GM20431 (cell line): ENCODE measurements at regions not wholly inside any gene's neighbourhood (a gene's known extent, or its start where the extent isn't known, plus 50 kb on each side); places are given as distances from the start of the nearest gene placed in this dataset.

Source experiments
- in situ Hi-C: fragments of 300-500 bp; cut with MseI, MboI; formaldehyde crosslinking; loops from one replicate; pipeline ENCODE4 v1.15.0; 2020; ENCODE audit warnings: low sequenced_read_pairs; ENCODE audit not compliant: unreplicated experiment

DNA sequence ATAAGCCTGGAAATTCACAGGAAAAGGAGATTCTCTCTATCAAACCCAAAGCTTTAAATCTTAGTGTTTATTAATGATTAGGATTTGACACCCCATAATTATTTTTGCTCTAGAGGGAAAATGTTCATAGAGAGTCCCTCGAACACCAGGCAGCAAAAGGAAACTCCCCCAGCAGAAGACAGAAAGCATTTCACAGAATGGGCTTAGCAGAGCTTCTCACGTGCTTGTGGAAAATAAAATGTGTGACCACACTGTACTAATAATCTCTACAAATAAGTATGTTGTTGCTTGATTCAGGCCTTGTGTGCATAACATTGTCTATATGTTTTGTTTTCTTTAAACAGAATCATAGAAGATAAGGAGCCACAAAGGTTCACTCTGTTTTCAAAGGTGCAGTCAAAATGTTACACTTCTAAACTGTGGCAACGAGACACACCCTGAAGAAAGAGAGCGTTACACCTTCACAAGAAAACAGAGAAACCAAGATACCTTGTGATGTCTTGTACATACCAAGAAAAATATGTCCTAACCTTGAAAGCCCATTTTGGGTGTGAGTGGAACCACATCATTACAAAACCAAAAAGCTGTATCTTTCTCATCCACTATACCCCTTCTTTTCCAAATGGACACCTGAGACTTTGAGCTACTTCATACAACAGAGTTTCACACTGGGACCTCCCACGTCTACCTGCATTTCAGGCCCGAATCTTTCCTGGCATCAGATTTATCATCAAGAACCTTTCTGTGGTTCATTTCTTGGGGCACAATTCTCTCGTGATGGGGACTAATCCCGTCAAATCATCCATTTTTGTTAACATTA lies 282.5 kb downstream of the ETS1 start:
- in situ Hi-C loops: no loop called here

DNA sequence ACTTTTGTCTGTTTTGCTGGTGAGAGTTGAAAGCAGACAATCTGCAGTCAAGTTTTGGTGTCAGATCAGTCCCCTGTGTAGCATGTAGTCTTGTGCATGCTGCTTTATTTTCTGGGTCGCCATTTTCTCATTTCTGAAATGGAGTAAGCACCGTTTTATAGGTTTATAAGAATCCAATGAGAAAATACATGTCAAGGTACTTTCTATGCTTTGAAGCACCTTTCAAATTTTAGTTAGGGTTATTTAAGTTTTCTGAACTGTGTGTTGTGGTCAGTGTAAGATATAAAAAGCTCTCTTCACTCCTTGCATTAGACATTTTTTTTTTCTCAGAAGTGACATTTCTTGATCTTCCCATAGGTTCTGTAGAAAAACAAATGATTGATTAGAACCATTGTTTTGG lies 283.2 kb downstream of the ETS1 start:
- in situ Hi-C loops: no loop called here

- in situ Hi-C loops: no loop called here
Observed at GRCh38 chr11:128303383-128303782, 284.0 kb downstream of the ETS1 start.

GRCh38 chr11:128302425-128303186 lies 284.8 kb downstream of the ETS1 start:
- in situ Hi-C loops: no loop called here

DNA sequence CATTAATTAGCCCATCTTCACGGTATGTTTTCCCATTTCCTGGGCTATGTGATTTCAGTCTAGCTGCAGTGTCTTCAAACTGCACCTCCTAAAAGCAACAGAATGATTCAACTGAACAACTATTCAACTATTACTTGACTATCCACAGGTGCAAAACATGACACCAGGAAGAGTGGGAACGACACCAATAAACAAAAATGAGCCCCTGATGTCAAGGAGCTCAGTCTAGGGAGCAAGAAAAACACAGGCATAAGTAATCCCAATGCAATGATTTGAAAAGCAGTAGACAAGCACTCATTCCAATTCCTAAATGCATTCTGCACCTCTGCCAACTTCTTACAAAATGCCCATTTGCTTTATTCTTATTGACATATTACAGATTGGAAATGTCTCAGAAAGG lies 285.6 kb downstream of the ETS1 start:
- in situ Hi-C loops: no loop called here

- in situ Hi-C loops: no loop called here
Observed at GRCh38 chr11:128300785-128301184, 286.6 kb downstream of the ETS1 start.

DNA sequence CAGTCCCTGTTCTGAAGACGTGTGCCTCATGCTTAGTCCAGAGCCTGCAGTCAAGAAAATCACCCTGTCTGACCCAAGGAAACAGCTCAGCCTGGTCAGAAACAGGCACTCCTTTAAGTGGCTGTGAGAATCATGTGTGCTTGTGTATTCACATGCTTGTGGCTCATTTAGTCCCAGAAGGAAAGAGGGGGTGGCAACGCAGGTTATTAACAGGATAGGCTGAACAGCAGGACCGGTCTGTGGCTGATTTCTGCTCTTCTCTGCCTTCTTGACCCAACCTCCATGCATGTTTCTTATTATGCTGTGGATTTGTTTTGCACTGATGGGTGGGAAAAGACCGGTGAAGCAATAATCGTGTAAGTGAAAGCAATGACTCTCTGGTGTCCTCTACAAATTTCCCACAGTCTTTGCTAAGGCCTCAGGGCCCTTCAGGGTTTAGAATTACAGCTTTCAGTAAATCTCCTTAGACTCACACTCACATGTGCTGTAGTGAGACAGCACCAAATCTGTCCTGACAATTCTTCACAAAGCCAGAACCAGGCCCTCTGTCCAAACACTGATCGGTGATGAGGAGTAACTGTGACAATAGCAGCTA lies 288.1 kb downstream of the ETS1 start:
- in situ Hi-C loops: loop anchor here (25.0 kb wide), 1 partner anchor 338 kb away; no protein-coding TSS in a partner anchor

DNA sequence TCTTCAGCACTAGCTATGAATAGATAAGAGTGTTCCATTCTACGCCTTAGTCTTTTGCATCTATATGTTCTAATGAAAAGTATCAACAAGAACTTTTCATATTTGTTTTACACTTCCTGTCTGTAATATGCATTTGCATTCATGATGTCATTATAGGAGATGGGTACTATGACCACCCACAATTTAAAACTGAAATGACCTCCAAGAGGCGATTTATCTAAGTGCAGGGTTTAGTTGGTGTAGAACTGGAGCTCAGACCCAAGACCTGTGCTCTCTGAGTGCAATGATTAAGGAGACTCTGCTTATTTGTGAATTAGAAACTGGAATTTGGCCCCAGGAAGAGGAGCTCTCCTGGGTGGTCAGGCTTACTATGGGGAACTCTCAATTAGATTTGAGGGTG lies 289.1 kb downstream of the ETS1 start:
- in situ Hi-C loops: loop anchor here (25.0 kb wide), 1 partner anchor 339 kb away; no protein-coding TSS in a partner anchor

- in situ Hi-C loops: loop anchor here (25.0 kb wide), 1 partner anchor 339 kb away; no protein-coding TSS in a partner anchor
Observed at GRCh38 chr11:128297805-128298204, 289.6 kb downstream of the ETS1 start.

GRCh38 chr11:128297091-128297651 lies 290.2 kb downstream of the ETS1 start:
- in situ Hi-C loops: loop anchor here (25.0 kb wide), 1 partner anchor 340 kb away; no protein-coding TSS in a partner anchor

DNA sequence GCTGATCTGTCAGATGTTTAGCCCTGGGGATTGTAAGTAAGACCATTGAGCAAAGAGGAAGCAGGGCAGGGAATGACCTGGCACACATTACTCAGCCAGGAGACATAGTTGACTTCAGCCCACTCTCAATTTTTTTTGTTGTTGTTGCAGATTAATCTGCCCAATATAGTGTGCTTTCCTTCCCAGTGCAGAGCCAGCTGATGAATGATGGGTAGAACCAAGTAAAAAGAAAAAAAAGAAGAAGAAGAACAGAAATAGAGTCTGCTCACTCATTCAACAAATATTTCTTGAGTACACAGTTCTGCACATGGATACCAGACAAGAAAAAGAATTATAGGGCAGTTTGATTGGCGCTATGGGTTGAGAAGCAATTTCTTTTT lies 292.7 kb downstream of the ETS1 start:
- in situ Hi-C loops: loop anchor here (25.0 kb wide), 1 partner anchor 343 kb away; no protein-coding TSS in a partner anchor

DNA sequence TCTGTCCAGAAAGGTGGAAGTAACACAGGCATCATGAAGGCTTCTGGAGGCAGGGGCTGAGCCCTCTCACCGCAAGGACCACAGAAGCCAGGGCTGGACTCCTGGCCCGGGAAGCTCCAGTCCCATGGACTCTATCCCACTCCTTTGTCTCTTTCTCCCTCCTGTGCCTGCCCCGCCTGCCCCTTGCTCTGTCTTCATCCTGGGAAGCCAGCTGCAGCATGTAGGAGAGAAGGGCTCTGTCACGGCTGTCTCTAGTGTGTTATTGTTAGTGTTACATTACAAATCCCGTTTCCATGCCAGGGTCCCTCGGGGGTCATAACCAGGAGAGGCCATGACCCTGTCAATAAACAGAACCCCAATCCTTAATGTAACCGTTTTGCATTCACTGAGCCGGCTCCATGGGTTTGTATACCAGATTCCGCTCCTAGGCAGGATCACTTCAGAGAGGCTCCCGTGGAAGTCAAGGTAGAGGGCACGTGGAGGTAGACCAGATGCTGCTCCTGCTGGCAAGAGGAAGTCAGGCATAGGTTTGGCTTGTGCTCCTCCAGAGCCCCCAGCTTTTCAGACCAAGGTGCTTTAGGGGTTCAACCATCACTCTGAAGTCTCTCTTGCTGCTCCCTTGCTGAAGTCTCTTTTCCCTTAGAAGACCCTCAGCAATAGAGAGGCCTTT lies 293.2 kb downstream of the ETS1 start:
- in situ Hi-C loops: loop anchor here (25.0 kb wide), 1 partner anchor 343 kb away; no protein-coding TSS in a partner anchor

DNA sequence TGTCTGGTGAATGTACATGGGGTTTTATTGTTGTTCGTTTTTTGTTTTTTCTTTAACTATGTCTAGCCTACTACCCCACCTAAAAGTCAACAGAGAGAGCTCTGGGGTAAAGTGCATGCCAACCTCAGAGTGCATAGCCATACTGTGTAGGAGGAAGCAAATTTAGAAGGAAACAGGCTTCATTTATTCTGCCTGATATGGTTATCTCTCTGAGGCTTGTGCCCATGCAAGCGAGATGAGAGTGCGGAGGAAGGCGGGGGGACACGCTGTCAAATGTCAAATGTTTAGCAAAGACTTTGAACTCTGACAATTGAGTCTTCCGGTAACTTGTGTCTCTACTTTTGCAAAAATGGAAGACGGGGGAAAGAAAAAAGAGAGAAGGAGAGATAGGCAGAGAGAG lies 295.5 kb downstream of the ETS1 start:
- in situ Hi-C loops: loop anchor here (25.0 kb wide), 1 partner anchor 345 kb away; no protein-coding TSS in a partner anchor

- in situ Hi-C loops: loop anchor here (25.0 kb wide), 1 partner anchor 346 kb away; no protein-coding TSS in a partner anchor
Observed at GRCh38 chr11:128291007-128291406, 296.4 kb downstream of the ETS1 start.

GRCh38 chr11:128290106-128290840 lies 297.1 kb downstream of the ETS1 start:
- in situ Hi-C loops: loop anchor here (25.0 kb wide), 1 partner anchor 347 kb away; no protein-coding TSS in a partner anchor

DNA sequence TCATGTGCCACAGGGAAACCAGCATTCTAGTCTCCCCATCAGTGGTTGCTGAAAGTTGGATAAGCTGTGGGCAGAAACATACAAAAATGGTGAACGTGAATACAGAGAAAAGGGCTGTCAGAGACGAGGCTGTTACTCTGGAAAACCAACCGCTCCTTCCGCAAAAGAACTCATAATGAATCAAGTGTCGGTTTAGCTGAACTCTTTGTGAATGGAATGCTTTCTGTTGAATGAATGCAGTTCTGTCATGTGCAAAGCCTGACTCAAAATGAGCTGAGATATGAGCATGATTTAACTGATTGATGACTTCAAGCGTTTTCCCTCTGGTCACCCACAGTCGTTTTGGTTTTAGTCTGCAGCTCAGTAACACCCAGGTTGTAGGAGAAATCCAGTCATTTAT lies 298.3 kb downstream of the ETS1 start:
- in situ Hi-C loops: loop anchor here (25.0 kb wide), 1 partner anchor 348 kb away; no protein-coding TSS in a partner anchor

DNA sequence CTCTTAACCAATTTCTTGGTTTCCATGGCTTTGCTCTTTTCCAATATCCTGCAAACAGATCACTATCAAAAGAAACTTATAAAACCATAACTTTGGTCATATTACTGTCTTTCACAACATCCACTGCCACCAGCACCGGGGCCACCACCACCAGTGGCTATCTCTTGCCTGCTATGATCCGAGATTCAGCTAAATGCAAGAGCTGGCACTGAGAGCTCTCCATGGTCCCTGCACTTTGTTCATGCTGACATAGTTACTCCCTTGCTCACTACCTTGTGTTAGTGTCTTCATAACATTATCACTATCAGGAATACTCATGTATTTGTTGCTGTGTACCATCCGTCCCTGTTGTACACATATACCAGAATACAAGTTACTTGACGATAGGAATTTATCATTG lies 299.0 kb downstream of the ETS1 start:
- in situ Hi-C loops: loop anchor here (25.0 kb wide), 1 partner anchor 349 kb away; no protein-coding TSS in a partner anchor

- in situ Hi-C loops: loop anchor here (25.0 kb wide), 1 partner anchor 352 kb away; no protein-coding TSS in a partner anchor
Observed at GRCh38 chr11:128285321-128285720, 302.0 kb downstream of the ETS1 start.

- in situ Hi-C loops: loop anchor here (25.0 kb wide), 1 partner anchor 353 kb away; no protein-coding TSS in a partner anchor
Observed at GRCh38 chr11:128284634-128285033, 302.7 kb downstream of the ETS1 start.
